A673 (cell line): ENCODE measurements at regions not wholly inside any gene's neighbourhood (a gene's known extent, or its start where the extent isn't known, plus 50 kb on each side); places are given as distances from the start of the nearest gene placed in this dataset.
"Not testable (repeated sequence)": the region's sequence is repeated elsewhere in the genome, so short reads cannot be mapped to it uniquely, and the experiment has no call there.

Source experiments
- EZH2 ChIP-seq: fragments of 200-600 bp; sonication (generic); IDR thresholded peaks from 2 replicates; pipeline ENCODE4 v1.6.1; 2017; ENCODE audit warnings: borderline replicate concordance, low read depth, mild to moderate bottlenecking, mixed read lengths, antibody characterized with exemption, low read length; ENCODE audit not compliant: poor library complexity, severe bottlenecking
- TF ChIP-seq, protein P1 (sequence below): fragments of 300-800, 200-600 bp; sonication (generic); conservative IDR thresholded peaks from 2 replicates; pipeline ENCODE4 v1.5.1; 2017; ENCODE audit warnings: low read depth, mild to moderate bottlenecking, antibody characterized with exemption, low read length, moderate library complexity, mixed read lengths

DNA sequence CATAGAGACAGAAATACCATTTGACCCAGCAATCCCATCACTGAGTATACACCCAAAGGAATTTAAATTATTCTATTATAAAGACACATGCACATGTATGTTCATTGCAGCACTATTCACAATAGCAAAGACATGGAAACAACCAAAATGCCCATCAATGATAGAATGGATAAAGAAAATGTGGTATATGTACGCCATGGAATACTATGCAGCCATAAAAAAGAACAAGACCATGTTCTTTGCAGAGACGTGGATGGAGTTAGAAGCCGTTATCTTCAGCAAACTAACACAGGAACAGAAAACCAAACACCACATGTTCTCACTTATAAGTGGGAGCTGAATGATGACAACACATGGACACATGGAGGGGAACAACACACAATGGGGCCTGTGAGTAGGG, 444.0 kb downstream of the CD83 start:
- TF ChIP-seq, protein P1, sequence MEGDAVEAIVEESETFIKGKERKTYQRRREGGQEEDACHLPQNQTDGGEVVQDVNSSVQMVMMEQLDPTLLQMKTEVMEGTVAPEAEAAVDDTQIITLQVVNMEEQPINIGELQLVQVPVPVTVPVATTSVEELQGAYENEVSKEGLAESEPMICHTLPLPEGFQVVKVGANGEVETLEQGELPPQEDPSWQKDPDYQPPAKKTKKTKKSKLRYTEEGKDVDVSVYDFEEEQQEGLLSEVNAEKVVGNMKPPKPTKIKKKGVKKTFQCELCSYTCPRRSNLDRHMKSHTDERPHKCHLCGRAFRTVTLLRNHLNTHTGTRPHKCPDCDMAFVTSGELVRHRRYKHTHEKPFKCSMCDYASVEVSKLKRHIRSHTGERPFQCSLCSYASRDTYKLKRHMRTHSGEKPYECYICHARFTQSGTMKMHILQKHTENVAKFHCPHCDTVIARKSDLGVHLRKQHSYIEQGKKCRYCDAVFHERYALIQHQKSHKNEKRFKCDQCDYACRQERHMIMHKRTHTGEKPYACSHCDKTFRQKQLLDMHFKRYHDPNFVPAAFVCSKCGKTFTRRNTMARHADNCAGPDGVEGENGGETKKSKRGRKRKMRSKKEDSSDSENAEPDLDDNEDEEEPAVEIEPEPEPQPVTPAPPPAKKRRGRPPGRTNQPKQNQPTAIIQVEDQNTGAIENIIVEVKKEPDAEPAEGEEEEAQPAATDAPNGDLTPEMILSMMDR = not testable (repeated sequence)
- TF ChIP-seq EZH2 = not testable (repeated sequence)
